T-cell (primary cell): ENCODE measurements at regions not wholly inside any gene's neighbourhood (a gene's known extent, or its start where the extent isn't known, plus 50 kb on each side); places are given as distances from the start of the nearest gene placed in this dataset.

Source experiments
- ATAC-seq, 4 experiments: fragments of 200-7000 bp in 3 of 4; fragments of 150-1000 bp in 1 of 4; cut with Tn5 transposase; replicated peaks in 1 of 4; 1 replicate in 3 of 4; 2 replicates in 1 of 4; pipeline ENCODE4 v1.10.0; 2021; ENCODE audit warnings: moderate library complexity in 3 of 4, mild to moderate bottlenecking in 2 of 4, moderate number of reproducible peaks in 1 of 4
- CTCF ChIA-PET, 2 donors: fragments of 300-600 bp; sonication (Branson Sonifier 250); formaldehyde crosslinking; loops; one replicate each; lab custom pipeline; 2022; ENCODE audit warnings: antibody characterized with exemption in 2 of 2; lab: Charles Lee
- POLR2A ChIA-PET, 2 donors: fragments of 300-600 bp; sonication (Branson Sonifier 250); formaldehyde crosslinking; loops; one replicate each; lab custom pipeline; 2022; ENCODE audit warnings: antibody characterized with exemption in 2 of 2; lab: Charles Lee
- DNase-seq, 35 experiments: peaks; one replicate each; pipeline versions ENCODE4 v3.0.0 to v3.0.0-alpha.2; 2013 to 2023
- H3K27ac ChIP-seq: one replicate; pipeline ENCODE4 v1.5.1; 2013; ENCODE audit warnings: low read length
- H3K27me3 ChIP-seq, 2 experiments: replicated peaks in 1 of 2; 1 replicate in 1 of 2; 2 replicates in 1 of 2; pipeline versions ENCODE4 v1.6.1 to v1.7.0; 2013; ENCODE audit warnings: low read length in 1 of 2, mixed read lengths in 1 of 2; ENCODE audit not compliant: control insufficient read depth in 2 of 2, insufficient read depth in 2 of 2; ENCODE audit errors: extremely low read depth in 1 of 2
- H3K36me3 ChIP-seq, 2 donors: 1 replicate in 1 of 2; 2 replicates in 1 of 2; pipeline versions ENCODE4 v1.6.1 to v1.7.0; 2013; ENCODE audit warnings: low read length in 1 of 2; ENCODE audit not compliant: control insufficient read depth in 2 of 2, insufficient read depth in 1 of 2; ENCODE audit errors: extremely low read depth in 1 of 2
- H3K4me1 ChIP-seq, 2 experiments: 1 replicate in 1 of 2; 2 replicates in 1 of 2; pipeline versions ENCODE4 v1.6.1 to v1.7.0; 2013; ENCODE audit warnings: low read length in 2 of 2, mixed read lengths in 1 of 2; ENCODE audit not compliant: insufficient read depth in 2 of 2, control insufficient read depth in 1 of 2; ENCODE audit errors: extremely low read depth in 1 of 2
- H3K4me3 ChIP-seq, 2 donors: 1 replicate in 1 of 2; 2 replicates in 1 of 2; pipeline versions ENCODE4 v1.5.1 to v1.7.0; 2013; ENCODE audit warnings: mild to moderate bottlenecking in 2 of 2, low read length in 1 of 2, moderate library complexity in 1 of 2; ENCODE audit not compliant: control insufficient read depth in 1 of 2; ENCODE audit errors: extremely low read depth in 1 of 2
- H3K9me3 ChIP-seq: 2 replicates; pipeline ENCODE4 v1.7.0; 2013
- H3K27ac Mint-ChIP-seq, 2 donors: one replicate each; pipeline ENCODE4 v1.8.0; 2020 to 2021; ENCODE audit warnings: mild to moderate bottlenecking in 2 of 2, mixed read lengths in 2 of 2
- H3K27me3 Mint-ChIP-seq, 2 donors: one replicate each; pipeline ENCODE4 v1.8.0; 2021 to 2022; ENCODE audit warnings: mixed read lengths in 2 of 2
- H3K36me3 Mint-ChIP-seq: one replicate; pipeline ENCODE4 v1.8.0; 2021; ENCODE audit warnings: mixed read lengths
- H3K4me1 Mint-ChIP-seq, 3 donors: one replicate each; pipeline ENCODE4 v1.8.0; 2020 to 2022; ENCODE audit warnings: mixed read lengths in 3 of 3, mild to moderate bottlenecking in 1 of 3
- H3K4me3 Mint-ChIP-seq, 3 donors: one replicate each; pipeline ENCODE4 v1.8.0; 2020 to 2022; ENCODE audit warnings: mild to moderate bottlenecking in 3 of 3, mixed read lengths in 3 of 3, moderate library complexity in 3 of 3
- H3K9me3 Mint-ChIP-seq, 3 donors: one replicate each; pipeline ENCODE4 v1.8.0; 2020 to 2022; ENCODE audit warnings: mixed read lengths in 3 of 3
- WGBS: methylation state at CpG from one replicate; pipeline ENCODE4 v1.1.5; 2013; ENCODE audit warnings: missing lambda C conversion rate; ENCODE audit not compliant: insufficient coverage; 5-methylcytosine and 5-hydroxymethylcytosine counted together

GRCh38 chr10:108901781-108902618 lies 1021.3 kb downstream of the XPNPEP1 start:
- Histone ChIP-seq H3K27ac (no peak overlapping the region), H3K4me1 (no peaks in the 10 kb centered on the region), H3K9me3 (no peaks in the 10 kb centered on the region), H3K36me3 (no peaks in the 10 kb centered on the region), H3K27me3 (no peaks in the 10 kb centered on the region), H3K4me3 (no peak overlapping the region)
- ChIA-PET POLR2A (no interaction called here), CTCF (interaction anchor here in 1 of 2 donors (0.6 kb wide), 1 partner anchor 12 kb away, joined by 3 read pairs; no protein-coding TSS in a partner anchor)
- Mint-ChIP-seq H3K9me3 (peaks cover 7 to 13% (median 8%) of the 10 kb centered on the region in 3 donors), H3K27me3 (no peaks in the 10 kb centered on the region), H3K4me1 (no peaks in the 10 kb centered on the region), H3K4me3 (no peak overlapping the region), H3K27ac (no peak overlapping the region), H3K36me3 (no peaks in the 10 kb centered on the region)
- DNase-seq: no peak
- ATAC-seq: no peak
- 88% methylated on average over 2 of the region's 4 CpGs for WGBS

GRCh38 chr10:108899670-108900069 lies 1023.6 kb downstream of the XPNPEP1 start:
- DNase-seq (no peak), ATAC-seq (no peak)
- H3K4me3 Mint-ChIP-seq: no peak overlapping the region
- POLR2A ChIA-PET: no interaction called here
- no peaks in the 10 kb centered on the region for H3K4me1 Mint-ChIP-seq
- no peaks in the 10 kb centered on the region for H3K27me3 ChIP-seq
- H3K4me1 ChIP-seq: no peaks in the 10 kb centered on the region
- CTCF ChIA-PET: no interaction called here
- H3K27ac Mint-ChIP-seq: no peak overlapping the region
- peaks cover 8 to 16% (median 13%) of the 10 kb centered on the region in 3 donors for H3K9me3 Mint-ChIP-seq
- no peak overlapping the region for H3K27ac ChIP-seq
- no peaks in the 10 kb centered on the region for H3K27me3 Mint-ChIP-seq
- WGBS: no CpG with 5 or more reads among the region's 3 CpGs
- no peaks in the 10 kb centered on the region for H3K9me3 ChIP-seq
- H3K36me3 ChIP-seq: no peaks in the 10 kb centered on the region
- H3K36me3 Mint-ChIP-seq: no peaks in the 10 kb centered on the region
- no peak overlapping the region for H3K4me3 ChIP-seq

- H3K36me3 Mint-ChIP-seq: no peaks in the 10 kb centered on the region
- peaks cover 7 to 29% (median 27%) of the 10 kb centered on the region in 3 donors for H3K9me3 Mint-ChIP-seq
- H3K27ac ChIP-seq: no peak overlapping the region
- 78% methylated on average over 4 of the region's 8 CpGs for WGBS
- no peaks in the 10 kb centered on the region for H3K9me3 ChIP-seq
- POLR2A ChIA-PET: no interaction called here
- H3K27ac Mint-ChIP-seq: no peak overlapping the region
- H3K4me3 Mint-ChIP-seq: no peak overlapping the region
- CTCF ChIA-PET: no interaction called here
- no peaks in the 10 kb centered on the region for H3K27me3 ChIP-seq
- no peaks in the 10 kb centered on the region for H3K27me3 Mint-ChIP-seq
- H3K36me3 ChIP-seq: no peaks in the 10 kb centered on the region
- no peak for ATAC-seq
- H3K4me1 ChIP-seq: no peaks in the 10 kb centered on the region
- no peak overlapping the region for H3K4me3 ChIP-seq
- no peak for DNase-seq
- H3K4me1 Mint-ChIP-seq: no peaks in the 10 kb centered on the region
Observed at GRCh38 chr10:108894402-108895301, 1028.7 kb downstream of the XPNPEP1 start.

GRCh38 chr10:108877095-108877561 lies 1046.2 kb downstream of the XPNPEP1 start:
- Histone ChIP-seq H3K4me3 (no peak overlapping the region), H3K27ac (no peak overlapping the region), H3K9me3 (no peaks in the 10 kb centered on the region), H3K36me3 (no peaks in the 10 kb centered on the region), H3K27me3 (no peaks in the 10 kb centered on the region), H3K4me1 (no peaks in the 10 kb centered on the region)
- ATAC-seq (no peak), DNase-seq (no peak)
- Mint-ChIP-seq H3K4me1 (no peaks in the 10 kb centered on the region), H3K36me3 (no peaks in the 10 kb centered on the region), H3K27me3 (no peaks in the 10 kb centered on the region), H3K4me3 (no peak overlapping the region), H3K27ac (no peak overlapping the region), H3K9me3 (peaks cover 2 to 4% (median 3%) of the 10 kb centered on the region in 3 donors)
- POLR2A ChIA-PET: no interaction called here
- WGBS: 73% methylated on average over 4 of the region's 5 CpGs
- CTCF ChIA-PET: no interaction called here

GRCh38 chr10:108872854-108873253 lies 1050.5 kb downstream of the XPNPEP1 start:
- Histone ChIP-seq H3K36me3 (no peaks in the 10 kb centered on the region), H3K27ac (no peak overlapping the region), H3K9me3 (no peaks in the 10 kb centered on the region), H3K27me3 (no peaks in the 10 kb centered on the region), H3K4me1 (no peaks in the 10 kb centered on the region), H3K4me3 (no peak overlapping the region)
- WGBS: no CpG with 5 or more reads among the region's 2 CpGs
- DNase-seq (no peak), ATAC-seq (no peak)
- H3K27me3 Mint-ChIP-seq: no peaks in the 10 kb centered on the region
- CTCF ChIA-PET: no interaction called here
- peaks cover 0 to 11% (median 6%) of the 10 kb centered on the region in 3 donors for H3K9me3 Mint-ChIP-seq
- no peaks in the 10 kb centered on the region for H3K4me1 Mint-ChIP-seq
- H3K27ac Mint-ChIP-seq: no peak overlapping the region
- POLR2A ChIA-PET: no interaction called here
- no peak overlapping the region for H3K4me3 Mint-ChIP-seq
- no peaks in the 10 kb centered on the region for H3K36me3 Mint-ChIP-seq

GRCh38 chr10:108868881-108869280 lies 1054.4 kb downstream of the XPNPEP1 start:
- no peaks in the 10 kb centered on the region for H3K27me3 Mint-ChIP-seq
- no peaks in the 10 kb centered on the region for H3K36me3 Mint-ChIP-seq
- ChIA-PET POLR2A (no interaction called here), CTCF (no interaction called here)
- Histone ChIP-seq H3K4me3 (no peak overlapping the region), H3K27ac (no peak overlapping the region), H3K27me3 (no peaks in the 10 kb centered on the region), H3K36me3 (no peaks in the 10 kb centered on the region), H3K9me3 (no peaks in the 10 kb centered on the region), H3K4me1 (no peaks in the 10 kb centered on the region)
- WGBS: no CpG with 5 or more reads among the region's 1 CpG
- no peak overlapping the region for H3K27ac Mint-ChIP-seq
- peaks cover 0 to 17% (median 9%) of the 10 kb centered on the region in 3 donors for H3K9me3 Mint-ChIP-seq
- ATAC-seq: no peak
- H3K4me1 Mint-ChIP-seq: no peaks in the 10 kb centered on the region
- no peak for DNase-seq
- no peak overlapping the region for H3K4me3 Mint-ChIP-seq
